Naive thymus-derived CD4-positive, alpha-beta T cell (primary cell): ENCODE measurements at regions not wholly inside any gene's neighbourhood (a gene's known extent, or its start where the extent isn't known, plus 50 kb on each side); places are given as distances from the start of the nearest gene placed in this dataset.

Experiments
- ATAC-seq: fragments of 150-1000 bp; cut with Tn5 transposase; 2 replicates; pipeline ENCODE4 v1.10.0; 2021; ENCODE audit warnings: mild to moderate bottlenecking, moderate library complexity
- CTCF ChIA-PET: fragments of 350-600 bp; sonication (Branson Sonifier 250); formaldehyde crosslinking; loops from one replicate; lab custom pipeline; 2021; ENCODE audit warnings: antibody characterized with exemption; lab: Charles Lee
- POLR2A ChIA-PET: fragments of 350-600 bp; sonication (Branson Sonifier 250); formaldehyde crosslinking; loops from one replicate; lab custom pipeline; 2021; ENCODE audit warnings: antibody characterized with exemption, inconsistent platforms; lab: Charles Lee
- DNase-seq, 9 donors: peaks; one replicate each; pipeline versions ENCODE4 v3.0.0 to v3.0.0-alpha.2; 2020 to 2022; ENCODE audit warnings: mixed read lengths in 1 of 9
- H3K27ac ChIP-seq: one replicate; pipeline ENCODE4 v1.7.0; 2013; ENCODE audit warnings: mild to moderate bottlenecking, low read depth, low read length, moderate library complexity
- H3K27me3 ChIP-seq, 2 donors: one replicate each; pipeline ENCODE4 v1.7.0; 2013; ENCODE audit warnings: low read length in 2 of 2, mild to moderate bottlenecking in 2 of 2, moderate library complexity in 2 of 2; ENCODE audit not compliant: control insufficient read depth in 2 of 2, insufficient read depth in 2 of 2
- H3K36me3 ChIP-seq, 3 experiments: 1 replicate in 2 of 3; 2 replicates in 1 of 3; pipeline ENCODE4 v1.7.0; 2013; ENCODE audit warnings: low read length in 3 of 3, mild to moderate bottlenecking in 3 of 3, moderate library complexity in 1 of 3; ENCODE audit not compliant: insufficient read depth in 3 of 3, control insufficient read depth in 2 of 3
- H3K4me1 ChIP-seq, 2 donors: one replicate each; pipeline ENCODE4 v1.7.0; 2013; ENCODE audit warnings: low read length in 2 of 2, mild to moderate bottlenecking in 2 of 2, moderate library complexity in 1 of 2; ENCODE audit not compliant: control insufficient read depth in 2 of 2, insufficient read depth in 2 of 2
- H3K4me3 ChIP-seq: 2 replicates; pipeline ENCODE4 v1.7.0; 2013; ENCODE audit warnings: mild to moderate bottlenecking, low read length
- H3K9me3 ChIP-seq, 3 experiments: 1 replicate in 2 of 3; 2 replicates in 1 of 3; pipeline ENCODE4 v1.7.0; 2013; ENCODE audit warnings: low read length in 3 of 3; ENCODE audit not compliant: control insufficient read depth in 2 of 3
- H3K27ac Mint-ChIP-seq, 9 donors: one replicate each; pipeline ENCODE4 v1.8.0; 2020 to 2022; ENCODE audit warnings: mixed read lengths in 9 of 9, mild to moderate bottlenecking in 8 of 9, moderate library complexity in 5 of 9, inconsistent platforms in 2 of 9
- H3K27me3 Mint-ChIP-seq, 5 donors: one replicate each; pipeline ENCODE4 v1.8.0; 2021 to 2022; ENCODE audit warnings: mixed read lengths in 5 of 5, mild to moderate bottlenecking in 1 of 5
- H3K36me3 Mint-ChIP-seq, 5 donors: one replicate each; pipeline ENCODE4 v1.8.0; 2020 to 2022; ENCODE audit warnings: mixed read lengths in 5 of 5, mild to moderate bottlenecking in 3 of 5, inconsistent platforms in 1 of 5
- H3K4me1 Mint-ChIP-seq, 7 donors: one replicate each; pipeline ENCODE4 v1.8.0; 2020 to 2022; ENCODE audit warnings: mixed read lengths in 7 of 7, mild to moderate bottlenecking in 3 of 7, inconsistent platforms in 1 of 7
- H3K4me3 Mint-ChIP-seq, 10 donors: one replicate each; pipeline ENCODE4 v1.8.0; 2020 to 2022; ENCODE audit warnings: mild to moderate bottlenecking in 10 of 10, mixed read lengths in 10 of 10, moderate library complexity in 6 of 10, inconsistent platforms in 2 of 10
- H3K9me3 Mint-ChIP-seq, 11 donors: one replicate each; pipeline ENCODE4 v1.8.0; 2020 to 2022; ENCODE audit warnings: mixed read lengths in 11 of 11, mild to moderate bottlenecking in 4 of 11, inconsistent platforms in 1 of 11, moderate library complexity in 1 of 11
- intact Hi-C, 2 donors: fragments of 100-400 bp; cut with micrococcal nuclease; formaldehyde crosslinking; loops; one replicate each; pipeline ENCODE4 v1.15.1; 2023

DNA sequence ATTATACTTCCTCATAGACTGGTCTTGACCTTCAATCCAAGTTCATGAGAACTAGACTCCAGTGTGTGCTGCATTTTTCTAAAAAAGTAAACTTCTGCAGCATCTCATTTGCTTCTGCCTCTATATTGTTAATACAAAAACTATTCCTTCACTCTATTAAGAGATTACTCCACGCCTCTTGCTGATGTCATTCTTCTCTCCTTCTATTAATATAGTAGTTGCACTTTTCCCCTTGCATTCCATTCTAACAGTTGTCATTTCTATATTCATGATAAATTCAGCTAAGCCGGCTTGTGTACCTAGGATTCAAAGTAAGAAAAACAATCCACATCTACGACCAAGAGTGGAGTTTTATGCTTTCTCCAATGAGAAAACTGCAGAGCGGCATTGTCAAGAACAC is 480.4 kb upstream of the NOVA1 start:
- Histone ChIP-seq H3K27ac (no peak overlapping the region), H3K4me1 (no peaks in the 10 kb centered on the region), H3K27me3 (no peaks in the 10 kb centered on the region), H3K4me3 (no peak overlapping the region), H3K36me3 (no peaks in the 10 kb centered on the region), H3K9me3 (peaks cover 0 to 4% (median 0%) of the 10 kb centered on the region in 3 experiments)
- Mint-ChIP-seq H3K27me3 (no peaks in the 10 kb centered on the region), H3K4me3 (no peak overlapping the region), H3K27ac (no peak overlapping the region), H3K9me3 (peaks cover 3 to 25% (median 13%) of the 10 kb centered on the region in 11 donors), H3K36me3 (no peaks in the 10 kb centered on the region), H3K4me1 (no peaks in the 10 kb centered on the region)
- ATAC-seq (no peak), DNase-seq (no peak)
- ChIA-PET POLR2A (no interaction called here), CTCF (no interaction called here)
- intact Hi-C loops, result no loop called here

DNA sequence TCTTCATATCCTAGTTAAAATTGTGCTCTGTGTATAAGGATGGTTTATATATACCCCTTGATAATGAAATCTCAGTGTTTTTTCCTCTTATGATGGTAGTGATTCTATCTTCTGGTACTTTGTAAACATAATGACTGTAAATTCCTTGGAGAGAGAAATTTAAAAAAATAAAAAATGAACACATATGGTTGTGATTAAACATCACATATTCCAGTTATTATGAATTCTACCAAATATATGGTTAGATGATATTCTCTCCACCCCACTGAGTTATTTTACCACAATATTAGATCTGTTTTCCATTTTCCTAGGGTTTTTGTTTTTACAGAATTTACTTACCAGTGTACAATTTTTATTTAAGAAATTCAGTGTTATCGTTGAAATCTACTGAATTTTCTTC is 481.9 kb upstream of the NOVA1 start:
- POLR2A ChIA-PET, result no interaction called here
- Mint-ChIP-seq H3K27ac (no peak overlapping the region), H3K4me1 (no peaks in the 10 kb centered on the region), H3K9me3 (peaks cover 3 to 23% (median 13%) of the 10 kb centered on the region in 11 donors), H3K27me3 (no peaks in the 10 kb centered on the region), H3K36me3 (no peaks in the 10 kb centered on the region), H3K4me3 (no peak overlapping the region)
- Histone ChIP-seq H3K4me1 (no peaks in the 10 kb centered on the region), H3K4me3 (no peak overlapping the region), H3K9me3 (peaks cover 0 to 4% (median 0%) of the 10 kb centered on the region in 3 experiments), H3K27me3 (no peaks in the 10 kb centered on the region), H3K36me3 (no peaks in the 10 kb centered on the region), H3K27ac (no peak overlapping the region)
- CTCF ChIA-PET, result no interaction called here
- DNase-seq (no peak), ATAC-seq (no peak)
- intact Hi-C loops, result no loop called here

DNA sequence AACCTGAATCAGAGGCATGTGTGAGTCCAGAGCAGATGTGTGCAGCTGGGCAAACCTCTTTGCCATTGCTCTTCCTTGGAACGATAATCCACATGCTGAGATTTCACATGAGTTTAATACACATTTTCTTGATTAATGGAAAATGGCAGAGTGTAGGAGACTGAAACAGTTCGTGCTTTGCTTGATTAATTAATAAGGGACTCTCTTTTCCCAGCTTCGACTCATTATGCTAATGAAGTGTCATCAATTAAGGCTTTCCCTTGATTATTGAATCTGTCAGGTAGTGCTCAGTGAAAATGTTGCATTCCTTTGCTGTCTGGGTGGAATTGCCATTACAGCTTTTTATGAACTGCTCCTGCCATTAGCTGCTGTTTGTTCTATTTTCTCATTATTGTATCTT is 487.7 kb upstream of the NOVA1 start:
- H3K9me3 ChIP-seq, result no peaks in the 10 kb centered on the region
- Mint-ChIP-seq H3K4me3 (no peak overlapping the region), H3K27ac (no peak overlapping the region), H3K27me3 (no peaks in the 10 kb centered on the region), H3K36me3 (no peaks in the 10 kb centered on the region), H3K4me1 (no peaks in the 10 kb centered on the region), H3K9me3 (peaks cover 0 to 17% (median 5%) of the 10 kb centered on the region in 11 donors)
- ATAC-seq (no peak), DNase-seq (no peak)
- H3K27ac ChIP-seq, result no peak overlapping the region
- no peaks in the 10 kb centered on the region for H3K36me3 ChIP-seq
- CTCF ChIA-PET, result no interaction called here
- H3K4me3 ChIP-seq, result no peak overlapping the region
- H3K27me3 ChIP-seq, result no peaks in the 10 kb centered on the region
- POLR2A ChIA-PET, result no interaction called here
- intact Hi-C loops, result no loop called here
- H3K4me1 ChIP-seq, result no peaks in the 10 kb centered on the region

DNA sequence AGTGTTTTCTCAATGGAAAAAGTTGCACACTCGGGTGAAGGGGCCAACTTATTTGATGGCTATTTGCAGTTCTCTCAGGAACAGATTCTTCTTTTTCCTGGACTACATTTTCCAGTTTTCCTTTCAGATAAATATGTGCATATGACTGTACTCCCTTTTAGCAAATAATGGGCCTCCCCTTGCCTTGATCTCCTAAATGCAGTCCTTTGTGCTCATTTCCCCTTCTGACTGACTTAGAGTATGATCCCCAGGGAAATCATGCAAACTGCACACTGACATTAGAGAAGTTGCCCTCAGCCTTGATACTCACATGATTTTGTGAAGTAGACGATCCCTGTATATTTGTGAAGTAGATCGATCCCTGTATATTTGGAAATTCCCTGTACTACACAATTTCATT is 492.9 kb upstream of the NOVA1 start:
- POLR2A ChIA-PET, result no interaction called here

DNA sequence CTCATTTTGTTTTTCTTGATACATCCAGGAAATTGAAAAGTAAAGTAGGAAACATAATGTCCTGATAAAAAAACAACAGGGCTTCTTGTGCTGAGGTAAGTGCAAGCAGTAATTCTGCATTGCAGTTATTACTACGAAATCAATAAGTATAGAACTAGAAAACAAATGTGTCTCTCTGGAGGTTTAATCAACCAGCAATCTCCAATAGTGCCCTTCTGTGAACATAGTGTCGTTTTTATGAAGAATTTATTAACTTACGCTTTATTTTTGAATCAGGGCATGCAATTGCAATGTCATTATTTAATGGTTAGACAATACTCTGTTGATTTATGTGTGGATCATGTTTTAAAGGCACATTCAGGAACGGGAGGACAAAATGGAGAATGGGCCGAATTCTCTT is 494.1 kb upstream of the NOVA1 start:
- DNase-seq (no peak), ATAC-seq (no peak)
- Histone ChIP-seq H3K27me3 (no peaks in the 10 kb centered on the region), H3K4me1 (no peaks in the 10 kb centered on the region), H3K36me3 (no peaks in the 10 kb centered on the region), H3K4me3 (no peak overlapping the region), H3K27ac (no peak overlapping the region), H3K9me3 (no peaks in the 10 kb centered on the region)
- Mint-ChIP-seq H3K27me3 (no peaks in the 10 kb centered on the region), H3K4me3 (no peak overlapping the region), H3K9me3 (peaks cover 0 to 39% (median 5%) of the 10 kb centered on the region in 11 donors), H3K27ac (no peak overlapping the region), H3K36me3 (no peaks in the 10 kb centered on the region), H3K4me1 (no peaks in the 10 kb centered on the region)
- POLR2A ChIA-PET, result no interaction called here
- intact Hi-C loops, result no loop called here
- CTCF ChIA-PET, result no interaction called here

More for the DNA sequence above, 492.9 kb upstream of the NOVA1 start:
- Histone ChIP-seq H3K4me1 (no peaks in the 10 kb centered on the region), H3K27me3 (no peaks in the 10 kb centered on the region), H3K9me3 (no peaks in the 10 kb centered on the region), H3K4me3 (no peak overlapping the region), H3K36me3 (no peaks in the 10 kb centered on the region), H3K27ac (no peak overlapping the region)
- ATAC-seq (no peak), DNase-seq (no peak)
- no peak overlapping the region for H3K4me3 Mint-ChIP-seq
- peaks cover 0 to 30% (median 5%) of the 10 kb centered on the region in 11 donors for H3K9me3 Mint-ChIP-seq
- CTCF ChIA-PET, result no interaction called here
- no peak overlapping the region for H3K27ac Mint-ChIP-seq
- no peaks in the 10 kb centered on the region for H3K27me3 Mint-ChIP-seq
- no peaks in the 10 kb centered on the region for H3K4me1 Mint-ChIP-seq
- H3K36me3 Mint-ChIP-seq, result no peaks in the 10 kb centered on the region
- intact Hi-C loops, result no loop called here

DNA sequence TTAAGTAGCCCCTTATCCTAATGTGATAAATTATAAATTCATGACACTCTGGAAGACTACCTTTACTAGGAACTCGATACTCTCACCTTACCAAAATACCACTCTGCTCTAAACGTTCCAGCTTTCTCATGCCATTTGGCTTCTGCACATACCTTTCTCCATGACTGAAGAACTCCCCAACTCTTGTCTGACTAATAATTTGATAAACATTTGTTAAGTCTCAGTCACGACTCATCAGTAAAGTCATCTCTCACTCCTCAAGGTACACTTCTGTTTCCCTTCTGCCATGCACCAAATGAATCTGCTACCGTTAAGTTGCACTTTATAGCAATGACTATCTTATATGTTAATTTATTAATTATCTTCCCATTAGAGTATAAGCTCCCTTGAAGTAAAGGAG is 498.3 kb upstream of the NOVA1 start:
- no peaks in the 10 kb centered on the region for H3K36me3 Mint-ChIP-seq
- H3K27ac ChIP-seq, result no peak overlapping the region
- H3K4me3 ChIP-seq, result no peak overlapping the region
- no peaks in the 10 kb centered on the region for H3K4me1 Mint-ChIP-seq
- no peak overlapping the region for H3K27ac Mint-ChIP-seq
- POLR2A ChIA-PET, result no interaction called here
- H3K9me3 ChIP-seq, result no peaks in the 10 kb centered on the region
- no peak for DNase-seq
- CTCF ChIA-PET, result no interaction called here
- H3K27me3 Mint-ChIP-seq, result no peaks in the 10 kb centered on the region
- ATAC-seq, result no peak
- intact Hi-C loops, result no loop called here
- H3K27me3 ChIP-seq, result no peaks in the 10 kb centered on the region
- H3K4me1 ChIP-seq, result no peaks in the 10 kb centered on the region
- H3K36me3 ChIP-seq, result no peaks in the 10 kb centered on the region
- H3K4me3 Mint-ChIP-seq, result no peak overlapping the region
- peaks cover 4 to 42% (median 13%) of the 10 kb centered on the region in 11 donors for H3K9me3 Mint-ChIP-seq

DNA sequence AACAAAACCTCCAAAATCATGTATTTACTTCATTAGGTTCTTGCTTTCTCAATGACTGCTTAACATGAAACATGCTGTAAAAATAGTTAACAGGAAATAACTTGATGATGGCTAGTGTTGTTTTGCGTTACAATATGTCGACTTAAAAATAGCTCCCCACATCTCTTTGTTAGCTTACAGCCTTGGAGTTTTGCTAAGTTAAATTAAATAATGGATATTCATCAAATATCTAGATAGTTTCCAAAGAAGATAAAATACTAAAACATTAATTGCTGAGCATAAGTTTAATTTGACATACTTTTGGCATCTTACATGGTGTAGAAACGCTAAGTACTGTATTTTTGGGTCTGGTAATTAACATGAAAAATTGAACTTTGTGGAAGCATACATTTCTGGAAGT is 500.6 kb upstream of the NOVA1 start:
- no peak overlapping the region for H3K27ac ChIP-seq
- ATAC-seq, result no peak
- Mint-ChIP-seq H3K27me3 (no peaks in the 10 kb centered on the region), H3K4me1 (no peaks in the 10 kb centered on the region), H3K4me3 (no peak overlapping the region), H3K36me3 (no peaks in the 10 kb centered on the region), H3K27ac (no peak overlapping the region), H3K9me3 (peaks cover 4 to 37% (median 10%) of the 10 kb centered on the region in 11 donors)
- intact Hi-C loops, result no loop called here
- no peaks in the 10 kb centered on the region for H3K36me3 ChIP-seq
- CTCF ChIA-PET, result no interaction called here
- DNase-seq, result no peak
- POLR2A ChIA-PET, result no interaction called here
- no peaks in the 10 kb centered on the region for H3K27me3 ChIP-seq
- H3K9me3 ChIP-seq, result peaks cover 0 to 8% (median 0%) of the 10 kb centered on the region in 3 experiments
- no peak overlapping the region for H3K4me3 ChIP-seq
- no peaks in the 10 kb centered on the region for H3K4me1 ChIP-seq
